Type B pancreatic cell (in vitro differentiated cells): ENCODE measurements at regions not wholly inside any gene's neighbourhood (a gene's known extent, or its start where the extent isn't known, plus 50 kb on each side); places are given as distances from the start of the nearest gene placed in this dataset.

Experiments
- DNase-seq: peaks from one replicate; pipeline ENCODE4 v3.0.0; 2021; ENCODE audit warnings: mixed read lengths; ENCODE audit not compliant: unreplicated experiment; ENCODE audit errors: extremely low spot score
- H3K27ac Mint-ChIP-seq: 2 replicates; pipeline ENCODE4 v1.8.0; 2021; ENCODE audit warnings: mild to moderate bottlenecking, mixed read lengths
- H3K27me3 Mint-ChIP-seq: 2 replicates; pipeline ENCODE4 v1.8.0; 2021; ENCODE audit warnings: mixed read lengths
- H3K36me3 Mint-ChIP-seq: 2 replicates; pipeline ENCODE4 v1.8.0; 2021; ENCODE audit warnings: mixed read lengths
- H3K4me1 Mint-ChIP-seq: one replicate; pipeline ENCODE4 v1.8.0; 2021; ENCODE audit warnings: mixed read lengths; ENCODE audit not compliant: unreplicated experiment
- H3K4me3 Mint-ChIP-seq: 2 replicates; pipeline ENCODE4 v1.8.0; 2021; ENCODE audit warnings: mild to moderate bottlenecking, mixed read lengths
- H3K9me3 Mint-ChIP-seq: 2 replicates; pipeline ENCODE4 v1.8.0; 2021; ENCODE audit warnings: mixed read lengths
- CTCF ChIP-seq: fragments of 200-600 bp; sonication (generic); conservative IDR thresholded peaks from 2 replicates; pipeline ENCODE4 v1.5.0; 2021; ENCODE audit warnings: antibody characterized with exemption, mild to moderate bottlenecking

- no peak overlapping the region for H3K27ac Mint-ChIP-seq
- H3K27me3 Mint-ChIP-seq: no peaks in the 10 kb centered on the region
- no peak overlapping the region for H3K4me3 Mint-ChIP-seq
- H3K9me3 Mint-ChIP-seq: no peaks in the 10 kb centered on the region
- H3K4me1 Mint-ChIP-seq: peaks cover 2% of the 10 kb centered on the region
- TF ChIP-seq CTCF: no peak
- no peak for DNase-seq
- H3K36me3 Mint-ChIP-seq: no peaks in the 10 kb centered on the region
Observed at GRCh38 chr3:147497286-147497685, 88.1 kb downstream of the ZIC1 start.

DNA sequence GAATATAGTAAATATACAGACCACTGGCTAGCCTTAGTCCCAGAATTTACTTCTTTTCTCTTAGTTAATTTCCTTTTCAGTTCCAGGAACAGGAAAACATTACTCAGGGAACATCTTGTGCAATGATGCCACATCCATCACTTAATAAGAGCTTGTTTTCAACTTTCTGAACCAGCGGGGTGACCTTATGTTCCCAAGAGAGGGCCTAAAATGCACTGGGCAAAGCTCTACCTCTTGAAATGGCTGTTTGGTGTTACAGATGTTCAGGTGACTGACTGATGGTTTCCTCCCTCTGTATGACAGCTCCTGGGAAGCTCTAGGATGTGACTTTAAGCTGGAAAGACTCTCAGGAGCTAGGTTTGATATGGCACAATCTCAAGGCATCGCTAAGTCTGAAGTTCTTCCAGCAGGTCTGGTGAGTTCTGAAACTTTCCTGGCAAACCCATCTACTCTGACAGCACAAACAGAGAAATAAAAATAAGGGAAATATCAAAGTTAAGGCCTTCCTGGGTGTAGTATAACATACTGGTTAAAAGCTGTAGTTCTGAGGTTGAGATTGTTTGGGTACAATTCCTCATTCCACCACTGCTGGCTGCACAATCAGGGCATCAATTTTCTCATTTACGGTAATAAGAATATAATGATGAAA is 98.6 kb downstream of the ZIC1 start:
- no peaks in the 10 kb centered on the region for H3K9me3 Mint-ChIP-seq
- peaks cover 4% of the 10 kb centered on the region for H3K4me1 Mint-ChIP-seq
- no peak overlapping the region for H3K4me3 Mint-ChIP-seq
- no peak for DNase-seq
- H3K36me3 Mint-ChIP-seq: no peaks in the 10 kb centered on the region
- TF ChIP-seq CTCF: peak; percentile 30
- no peak overlapping the region for H3K27ac Mint-ChIP-seq
- no peaks in the 10 kb centered on the region for H3K27me3 Mint-ChIP-seq

- H3K4me3 Mint-ChIP-seq: no peak overlapping the region
- TF ChIP-seq CTCF: no peak
- peaks cover 4% of the 10 kb centered on the region for H3K4me1 Mint-ChIP-seq
- no peaks in the 10 kb centered on the region for H3K36me3 Mint-ChIP-seq
- no peak for DNase-seq
- H3K27ac Mint-ChIP-seq: no peak overlapping the region
- H3K9me3 Mint-ChIP-seq: no peaks in the 10 kb centered on the region
- H3K27me3 Mint-ChIP-seq: no peaks in the 10 kb centered on the region
Observed at GRCh38 chr3:147509448-147509847, 100.3 kb downstream of the ZIC1 start.

GRCh38 chr3:147513785-147514184 is 104.6 kb downstream of the ZIC1 start:
- Mint-ChIP-seq H3K27ac (no peak overlapping the region), H3K36me3 (no peaks in the 10 kb centered on the region), H3K9me3 (no peaks in the 10 kb centered on the region), H3K27me3 (no peaks in the 10 kb centered on the region), H3K4me3 (no peak overlapping the region), H3K4me1 (no peaks in the 10 kb centered on the region)
- no peak for TF ChIP-seq CTCF
- no peak for DNase-seq

GRCh38 chr3:147514366-147515160 is 105.4 kb downstream of the ZIC1 start:
- Mint-ChIP-seq H3K4me3 (no peak overlapping the region), H3K27me3 (no peaks in the 10 kb centered on the region), H3K27ac (no peak overlapping the region), H3K4me1 (no peaks in the 10 kb centered on the region), H3K9me3 (no peaks in the 10 kb centered on the region), H3K36me3 (no peaks in the 10 kb centered on the region)
- TF ChIP-seq CTCF: no peak
- DNase-seq: no peak
